Epithelial cell of proximal tubule (primary cell): ENCODE measurements at regions not wholly inside any gene's neighbourhood (a gene's known extent, or its start where the extent isn't known, plus 50 kb on each side); places are given as distances from the start of the nearest gene placed in this dataset.

Source experiments
- DNase-seq: peaks from one replicate; pipeline ENCODE4 v3.0.0-alpha.2; 2011; ENCODE audit warnings: low read depth
- H3K4me3 ChIP-seq: 2 replicates; pipeline ENCODE4 v1.5.1; 2011; ENCODE audit warnings: low read depth, mild to moderate bottlenecking, low read length
- TF ChIP-seq, protein P1 (sequence below): conservative IDR thresholded peaks from 2 replicates; pipeline ENCODE4 v1.5.1; 2012; ENCODE audit warnings: low read depth, mild to moderate bottlenecking, low read length

DNA sequence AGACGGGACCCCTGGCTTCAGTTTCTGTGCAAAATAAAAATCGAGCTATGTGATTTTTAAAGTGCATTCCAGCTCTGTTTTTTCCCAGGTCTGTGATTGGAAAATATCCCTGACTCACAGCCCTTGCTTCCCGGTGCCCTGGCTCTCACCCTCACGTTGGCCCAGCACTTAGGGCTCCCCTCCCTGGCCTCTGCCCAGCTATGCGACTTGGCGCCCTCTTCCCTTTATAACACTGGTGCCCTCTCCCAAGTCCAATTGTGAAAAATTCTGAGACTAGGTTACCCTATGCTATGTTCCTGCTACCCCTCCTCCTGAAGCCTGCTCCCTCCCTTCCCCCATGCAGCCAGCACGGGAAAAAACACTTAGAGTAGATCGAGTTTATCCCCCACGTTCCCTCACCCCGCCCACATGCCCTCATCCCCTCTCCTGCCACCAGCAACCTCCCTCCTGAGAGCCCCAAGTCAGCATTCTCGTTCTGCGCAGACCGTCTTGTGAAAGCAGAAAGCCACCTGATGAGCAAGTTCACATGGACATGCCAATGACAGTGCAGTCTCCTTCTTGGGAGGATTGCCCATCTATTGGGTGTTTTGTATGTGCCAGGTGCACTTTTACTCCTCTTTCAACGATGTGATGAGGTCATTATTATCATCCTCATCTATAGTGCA lies 228.8 kb downstream of the VAPA start:
- no peak overlapping the region for H3K4me3 ChIP-seq
- DNase-seq: no peak
- TF ChIP-seq, protein P1, sequence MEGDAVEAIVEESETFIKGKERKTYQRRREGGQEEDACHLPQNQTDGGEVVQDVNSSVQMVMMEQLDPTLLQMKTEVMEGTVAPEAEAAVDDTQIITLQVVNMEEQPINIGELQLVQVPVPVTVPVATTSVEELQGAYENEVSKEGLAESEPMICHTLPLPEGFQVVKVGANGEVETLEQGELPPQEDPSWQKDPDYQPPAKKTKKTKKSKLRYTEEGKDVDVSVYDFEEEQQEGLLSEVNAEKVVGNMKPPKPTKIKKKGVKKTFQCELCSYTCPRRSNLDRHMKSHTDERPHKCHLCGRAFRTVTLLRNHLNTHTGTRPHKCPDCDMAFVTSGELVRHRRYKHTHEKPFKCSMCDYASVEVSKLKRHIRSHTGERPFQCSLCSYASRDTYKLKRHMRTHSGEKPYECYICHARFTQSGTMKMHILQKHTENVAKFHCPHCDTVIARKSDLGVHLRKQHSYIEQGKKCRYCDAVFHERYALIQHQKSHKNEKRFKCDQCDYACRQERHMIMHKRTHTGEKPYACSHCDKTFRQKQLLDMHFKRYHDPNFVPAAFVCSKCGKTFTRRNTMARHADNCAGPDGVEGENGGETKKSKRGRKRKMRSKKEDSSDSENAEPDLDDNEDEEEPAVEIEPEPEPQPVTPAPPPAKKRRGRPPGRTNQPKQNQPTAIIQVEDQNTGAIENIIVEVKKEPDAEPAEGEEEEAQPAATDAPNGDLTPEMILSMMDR: no peak

DNA sequence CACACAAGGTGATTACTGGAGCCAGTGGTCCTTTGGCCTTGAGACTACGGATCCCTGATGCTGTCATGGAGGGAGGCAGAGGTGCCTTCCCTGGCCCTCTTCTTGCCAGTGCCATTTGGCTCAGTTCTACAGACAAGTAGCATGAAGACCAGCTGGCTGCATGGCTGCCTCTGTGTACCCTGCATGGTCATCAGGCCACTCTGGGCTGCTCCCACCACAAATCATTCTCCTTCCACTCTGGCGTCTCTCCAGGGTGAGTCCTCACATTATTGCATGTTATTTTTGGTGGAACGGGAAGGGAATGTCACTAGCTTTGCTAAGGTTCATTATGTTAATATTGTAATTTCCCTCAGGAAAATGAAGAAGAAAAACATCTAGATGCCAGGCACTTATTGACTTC lies 229.8 kb downstream of the VAPA start:
- TF ChIP-seq, protein P1: no peak
- no peak overlapping the region for H3K4me3 ChIP-seq
- no peak for DNase-seq

DNA sequence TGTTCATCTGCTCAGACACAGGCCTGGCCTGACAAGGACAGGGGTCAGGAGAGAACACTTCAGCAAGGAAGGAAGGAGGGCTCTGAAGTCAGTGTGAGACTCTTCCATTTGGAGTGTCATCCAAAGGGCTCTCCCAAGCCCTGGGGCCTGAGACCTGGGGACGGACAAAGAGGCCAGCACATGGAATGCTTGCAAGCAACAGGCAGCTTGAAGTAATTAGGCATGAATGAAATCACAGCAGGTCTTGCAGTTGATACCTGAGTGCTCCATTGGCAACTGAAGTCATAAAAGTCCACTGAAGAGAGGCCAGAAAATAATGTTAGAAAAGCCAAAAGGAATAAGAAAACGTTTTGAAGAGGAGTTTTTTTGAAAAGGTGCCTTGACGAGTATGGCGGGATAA lies 231.7 kb downstream of the VAPA start:
- no peak overlapping the region for H3K4me3 ChIP-seq
- no peak for DNase-seq
- TF ChIP-seq, protein P1: no peak

DNA sequence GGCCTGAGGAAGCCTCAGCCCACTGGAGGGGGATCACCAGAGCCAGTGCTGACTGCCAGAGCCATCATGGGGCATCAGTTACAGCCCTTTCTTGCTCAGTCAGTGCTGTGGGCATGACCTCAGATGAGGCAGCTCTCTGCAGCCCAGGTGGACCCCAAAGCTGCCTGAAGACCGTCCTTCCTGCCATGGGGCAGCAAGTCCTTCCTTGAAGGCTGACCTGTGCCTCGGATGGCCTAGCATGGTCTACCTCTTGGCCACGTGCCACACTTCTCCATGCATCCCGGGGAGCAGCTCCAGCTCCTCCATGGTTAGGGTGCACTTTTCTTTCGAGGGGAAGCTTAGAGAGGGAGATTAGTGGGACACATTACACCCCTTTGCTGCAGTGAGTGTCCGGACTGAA lies 233.4 kb downstream of the VAPA start:
- no peak for DNase-seq
- TF ChIP-seq, protein P1: no peak
- H3K4me3 ChIP-seq: no peak overlapping the region

DNA sequence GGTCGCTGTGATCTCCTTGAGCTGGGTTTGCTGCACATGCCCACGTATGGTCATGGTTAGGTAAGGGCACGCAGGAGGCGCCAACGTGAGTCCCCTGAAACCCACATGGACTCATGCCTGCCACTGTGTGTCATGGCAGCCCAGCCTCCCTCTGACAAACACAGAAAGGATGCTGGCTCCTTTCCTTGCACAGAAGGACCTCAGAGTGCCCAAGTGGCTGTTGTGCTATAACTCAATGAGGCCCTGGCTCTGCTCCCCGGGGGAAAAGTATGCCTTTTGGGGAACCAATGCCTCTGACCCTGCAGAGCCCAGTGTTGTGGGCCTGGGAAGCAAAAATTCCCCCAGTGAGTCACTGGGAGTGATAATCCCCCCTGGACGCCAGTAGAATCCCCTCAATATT lies 233.9 kb downstream of the VAPA start:
- H3K4me3 ChIP-seq: no peak overlapping the region
- DNase-seq: no peak
- TF ChIP-seq, protein P1: no peak

DNA sequence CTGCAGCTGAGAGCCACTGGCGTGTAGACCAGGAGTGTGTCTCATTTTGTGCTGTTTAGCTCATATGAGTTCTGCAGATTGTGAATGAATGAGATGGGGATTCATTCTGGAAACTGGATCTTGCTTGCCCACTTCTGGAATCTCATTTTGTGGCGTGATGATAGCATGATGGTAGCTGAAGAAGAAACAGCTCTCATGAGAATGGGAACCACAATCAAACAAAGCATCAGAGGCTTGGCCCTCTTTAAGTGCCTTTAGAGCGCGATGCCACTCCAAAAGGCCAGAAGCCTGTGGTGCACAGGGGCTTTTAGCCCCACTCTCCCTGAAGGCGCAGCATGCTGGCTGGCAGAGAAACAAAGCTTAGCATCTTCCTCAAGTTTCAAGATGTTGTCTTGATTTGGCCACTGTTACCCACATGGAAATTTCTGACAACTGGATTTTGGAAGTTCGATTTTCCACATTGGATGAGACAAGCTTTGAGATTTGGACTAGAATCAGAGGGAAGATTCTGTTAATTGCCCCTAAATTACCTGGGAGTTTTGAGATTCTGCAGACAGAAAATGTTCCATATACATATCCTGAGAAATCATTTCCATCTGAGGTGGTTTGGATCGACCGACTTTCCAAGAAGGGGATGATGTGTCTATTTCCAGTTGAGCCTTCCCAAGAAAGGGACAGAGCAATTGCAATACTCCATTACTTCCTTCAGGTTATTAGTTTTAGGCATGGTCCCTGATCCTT lies 234.5 kb downstream of the VAPA start:
- TF ChIP-seq, protein P1: no peak
- no peak for DNase-seq
- no peak overlapping the region for H3K4me3 ChIP-seq
